ENCODE measurements at regions not wholly inside any gene's neighbourhood (a gene's known extent, or its start where the extent isn't known, plus 50 kb on each side); places are given as distances from the start of the nearest gene placed in this dataset.

DNA sequence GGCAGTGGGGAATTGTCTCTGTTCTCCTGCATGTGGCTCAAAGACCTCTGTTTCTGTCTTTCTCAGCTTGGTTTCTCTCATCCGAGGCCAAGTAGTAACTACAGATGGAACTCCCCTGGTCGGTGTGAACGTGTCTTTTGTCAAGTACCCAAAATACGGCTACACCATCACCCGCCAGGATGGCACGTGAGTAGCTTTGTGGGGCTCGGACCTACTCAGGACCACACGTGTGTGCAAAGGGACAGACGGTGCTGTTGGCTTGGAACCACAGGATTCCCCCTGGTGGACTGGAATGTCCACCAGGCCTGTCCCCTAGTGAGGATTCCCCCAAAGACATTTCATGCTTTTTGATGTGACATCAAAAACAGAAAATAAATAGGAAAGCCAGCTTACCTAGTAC is 96.3 kb upstream of the WWC1 start:
- no peaks in the 10 kb centered on the region for H3K36me3 ChIP-seq
- no peak overlapping the region for H3K27ac ChIP-seq
- no peaks in the 10 kb centered on the region for H3K9me3 ChIP-seq (ENCODE audit: low read depth)
- peaks cover 24% of the 10 kb centered on the region for H3K4me1 ChIP-seq (ENCODE audit: low read depth)
- TF ChIP-seq, protein P1, sequence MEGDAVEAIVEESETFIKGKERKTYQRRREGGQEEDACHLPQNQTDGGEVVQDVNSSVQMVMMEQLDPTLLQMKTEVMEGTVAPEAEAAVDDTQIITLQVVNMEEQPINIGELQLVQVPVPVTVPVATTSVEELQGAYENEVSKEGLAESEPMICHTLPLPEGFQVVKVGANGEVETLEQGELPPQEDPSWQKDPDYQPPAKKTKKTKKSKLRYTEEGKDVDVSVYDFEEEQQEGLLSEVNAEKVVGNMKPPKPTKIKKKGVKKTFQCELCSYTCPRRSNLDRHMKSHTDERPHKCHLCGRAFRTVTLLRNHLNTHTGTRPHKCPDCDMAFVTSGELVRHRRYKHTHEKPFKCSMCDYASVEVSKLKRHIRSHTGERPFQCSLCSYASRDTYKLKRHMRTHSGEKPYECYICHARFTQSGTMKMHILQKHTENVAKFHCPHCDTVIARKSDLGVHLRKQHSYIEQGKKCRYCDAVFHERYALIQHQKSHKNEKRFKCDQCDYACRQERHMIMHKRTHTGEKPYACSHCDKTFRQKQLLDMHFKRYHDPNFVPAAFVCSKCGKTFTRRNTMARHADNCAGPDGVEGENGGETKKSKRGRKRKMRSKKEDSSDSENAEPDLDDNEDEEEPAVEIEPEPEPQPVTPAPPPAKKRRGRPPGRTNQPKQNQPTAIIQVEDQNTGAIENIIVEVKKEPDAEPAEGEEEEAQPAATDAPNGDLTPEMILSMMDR (IDR thresholded peaks at IDR 0.05; ENCODE audit: low read depth, low read length) = no peak
- no peaks in the 10 kb centered on the region for H3K27me3 ChIP-seq
- DNase-seq (ENCODE audit: low read depth in 1 of 2, low spot score in 1 of 2) = no peak
- H3K4me3 ChIP-seq = no peak overlapping the region

DNA sequence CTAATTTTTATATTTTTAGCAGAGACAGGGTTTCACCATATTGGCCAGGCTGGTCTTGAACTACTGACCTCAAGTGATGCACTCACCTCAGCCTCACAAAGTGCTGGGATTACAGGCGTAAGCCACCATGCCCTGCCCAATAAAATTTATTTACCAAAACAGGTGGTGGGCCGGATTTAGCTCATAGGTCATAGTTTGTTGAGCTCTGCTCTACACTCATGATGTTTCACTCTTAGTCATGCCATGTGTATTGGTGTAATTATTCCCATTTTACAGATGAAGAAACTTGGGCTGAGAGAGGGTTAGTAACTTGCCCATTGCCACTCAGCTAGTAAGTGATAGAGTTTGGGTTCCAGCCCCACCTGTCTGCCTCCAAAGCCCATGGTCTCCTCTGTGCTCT is 93.1 kb upstream of the WWC1 start:
- no peak overlapping the region for H3K27ac ChIP-seq
- H3K4me1 ChIP-seq (ENCODE audit: low read depth) = peaks cover 12% of the 10 kb centered on the region
- H3K27me3 ChIP-seq = no peaks in the 10 kb centered on the region
- no peak for DNase-seq (ENCODE audit: low read depth in 1 of 2, low spot score in 1 of 2)
- no peaks in the 10 kb centered on the region for H3K36me3 ChIP-seq
- H3K4me3 ChIP-seq = no peak overlapping the region
- TF ChIP-seq, protein P1 (IDR thresholded peaks at IDR 0.05; ENCODE audit: low read depth, low read length) = no peak
- H3K9me3 ChIP-seq (ENCODE audit: low read depth) = no peaks in the 10 kb centered on the region

DNA sequence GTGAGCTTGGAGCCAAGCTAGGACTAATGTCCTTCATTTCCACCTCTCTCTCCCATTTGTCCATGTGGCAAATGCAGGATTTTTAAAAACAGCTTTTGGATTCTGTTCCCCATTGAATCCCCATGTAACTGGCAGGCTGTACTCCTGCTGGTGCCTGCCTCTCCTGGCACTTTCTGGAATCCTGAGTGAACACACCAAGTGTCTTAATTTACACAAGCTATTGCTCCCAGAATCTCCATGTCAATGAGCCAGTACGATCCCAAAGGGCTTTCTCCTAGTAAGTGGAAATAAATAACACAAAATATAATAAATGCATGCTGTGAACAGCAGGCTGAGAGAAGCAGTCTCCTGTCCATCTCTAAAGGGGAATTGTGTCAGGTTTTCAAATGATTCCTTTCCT is 88.4 kb upstream of the WWC1 start:
- H3K4me1 ChIP-seq (ENCODE audit: low read depth) = no peaks in the 10 kb centered on the region
- no peak overlapping the region for H3K4me3 ChIP-seq
- no peaks in the 10 kb centered on the region for H3K27me3 ChIP-seq
- DNase-seq (ENCODE audit: low read depth in 1 of 2, low spot score in 1 of 2) = no peak
- H3K9me3 ChIP-seq (ENCODE audit: low read depth) = no peaks in the 10 kb centered on the region
- H3K36me3 ChIP-seq = no peaks in the 10 kb centered on the region
- H3K27ac ChIP-seq = no peak overlapping the region
- TF ChIP-seq, protein P1 (IDR thresholded peaks at IDR 0.05; ENCODE audit: low read depth, low read length) = no peak

DNA sequence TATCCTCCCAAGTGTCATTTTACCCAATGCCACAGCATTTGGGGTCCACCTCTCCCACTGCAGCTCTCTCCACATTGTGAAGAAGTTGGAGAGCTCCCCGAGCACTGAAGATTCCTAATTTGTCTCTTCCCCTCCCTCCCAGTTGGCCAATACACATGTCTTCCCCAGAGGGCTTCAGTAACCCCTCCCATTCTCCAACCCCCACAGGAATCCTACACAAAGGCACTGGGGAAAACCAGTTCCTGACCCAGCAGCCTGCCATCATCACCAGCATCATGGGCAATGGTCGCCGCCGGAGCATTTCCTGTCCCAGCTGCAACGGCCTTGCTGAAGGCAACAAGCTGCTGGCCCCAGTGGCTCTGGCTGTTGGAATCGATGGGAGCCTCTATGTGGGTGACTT is 87.3 kb upstream of the WWC1 start:
- no peak overlapping the region for H3K27ac ChIP-seq
- no peaks in the 10 kb centered on the region for H3K4me1 ChIP-seq (ENCODE audit: low read depth)
- no peaks in the 10 kb centered on the region for H3K9me3 ChIP-seq (ENCODE audit: low read depth)
- TF ChIP-seq, protein P1 (IDR thresholded peaks at IDR 0.05; ENCODE audit: low read depth, low read length) = no peak
- no peaks in the 10 kb centered on the region for H3K36me3 ChIP-seq
- H3K27me3 ChIP-seq = no peaks in the 10 kb centered on the region
- no peak overlapping the region for H3K4me3 ChIP-seq
- DNase-seq (ENCODE audit: low read depth in 1 of 2, low spot score in 1 of 2) = no peak

DNA sequence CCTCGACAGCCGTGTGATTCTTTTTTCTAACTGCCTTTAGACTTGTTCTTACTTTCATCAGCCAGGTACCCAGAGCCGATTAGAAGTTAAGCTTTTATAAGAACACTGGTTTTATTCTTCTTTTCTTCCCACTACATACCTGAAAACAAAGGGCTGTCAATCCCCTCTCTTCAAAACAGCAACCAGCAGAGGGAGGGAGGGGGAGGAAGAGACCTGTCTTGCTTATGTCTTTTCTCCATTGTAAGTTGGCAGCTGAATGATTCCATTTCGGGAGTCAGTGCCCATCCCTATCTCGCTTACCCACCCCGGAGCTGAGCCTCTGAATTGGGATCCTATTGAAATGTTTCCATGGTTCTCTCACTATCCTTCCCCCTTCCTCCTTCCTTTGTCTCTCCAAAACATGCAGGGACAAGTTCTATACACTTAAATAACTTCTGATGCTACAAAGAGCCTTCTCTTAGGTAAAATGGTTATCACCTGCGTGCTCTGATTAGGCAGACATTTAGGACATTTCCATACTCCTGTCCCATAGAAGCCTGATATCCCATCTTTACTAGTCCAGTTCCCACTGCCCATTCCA is 83.9 kb upstream of the WWC1 start:
- Histone ChIP-seq H3K36me3 (no peaks in the 10 kb centered on the region), H3K4me3 (no peak overlapping the region), H3K9me3 (ENCODE audit: low read depth) (no peaks in the 10 kb centered on the region), H3K4me1 (ENCODE audit: low read depth) (no peaks in the 10 kb centered on the region), H3K27ac (no peak overlapping the region), H3K27me3 (no peaks in the 10 kb centered on the region)
- DNase-seq (ENCODE audit: low read depth in 1 of 2, low spot score in 1 of 2) = no peak
- TF ChIP-seq, protein P1 (IDR thresholded peaks at IDR 0.05; ENCODE audit: low read depth, low read length) = no peak

Data from cardiac muscle cell (in vitro differentiated cells and primary cell).